ENCODE measurements at regions not wholly inside any gene's neighbourhood (a gene's known extent, or its start where the extent isn't known, plus 50 kb on each side); places are given as distances from the start of the nearest gene placed in this dataset.

DNA sequence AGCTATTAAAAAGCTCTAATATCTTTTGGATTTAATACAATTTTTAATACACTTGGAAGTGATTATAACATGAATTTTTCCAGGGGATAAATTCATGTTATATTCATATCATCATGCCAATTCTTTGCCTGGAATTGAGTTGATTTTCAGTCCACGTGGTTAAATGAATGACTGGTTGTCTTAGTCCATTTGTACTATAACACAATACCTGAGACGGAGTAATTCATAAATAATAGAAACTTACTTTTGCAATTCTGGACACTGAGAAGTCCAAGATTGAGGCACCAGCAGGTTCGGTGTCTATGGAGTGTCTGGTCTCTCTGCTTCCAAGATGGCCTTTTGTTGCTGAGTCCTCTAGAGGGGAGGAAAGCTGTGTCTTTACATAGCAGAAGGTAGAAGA, 66.2 kb upstream of the TRDN start:
- H3K23ac ChIP-seq (ENCODE audit: low read length in 2 of 2), result no peak overlapping the region
- no peak overlapping the region for H4K8ac ChIP-seq (ENCODE audit: low read length)
- H3K9ac ChIP-seq (ENCODE audit: low read length), result no peak overlapping the region
- H3K18ac ChIP-seq (ENCODE audit: low read depth in 1 of 2, low read length in 2 of 2), result no peak overlapping the region
- no peak overlapping the region for H2AK5ac ChIP-seq (ENCODE audit: low read length, severe bottlenecking)
- H3K4me2 ChIP-seq (ENCODE audit: low read length, poor library complexity, severe bottlenecking), result no peak overlapping the region
- no peak for DNase-seq
- H3K27me3 ChIP-seq (ENCODE audit: control insufficient read depth in 1 of 2, insufficient read depth in 1 of 2, low read length in 2 of 2), result no peaks in the 10 kb centered on the region
- H2BK120ac ChIP-seq (ENCODE audit: low read depth, low read length), result no peak overlapping the region
- WGBS, result 93% methylated on average over 1 of the region's 3 CpGs
- H2AFZ ChIP-seq (ENCODE audit: low read depth, low read length), result no peak overlapping the region
- H3K36me3 ChIP-seq (ENCODE audit: control insufficient read depth in 1 of 2, insufficient read depth in 2 of 2, low read depth in 1 of 2, low read length in 2 of 2), result no peaks in the 10 kb centered on the region
- no peaks in the 10 kb centered on the region for H3K9me3 ChIP-seq (ENCODE audit: control insufficient read depth, low read length)
- no peak overlapping the region for H2BK5ac ChIP-seq (ENCODE audit: low read depth, low read length, poor library complexity, severe bottlenecking)
- H3K79me1 ChIP-seq (replicated peaks; ENCODE audit: low read length, poor library complexity, severe bottlenecking), result no peaks in the 10 kb centered on the region
- H3K4me1 ChIP-seq (ENCODE audit: control insufficient read depth, insufficient read depth, low read depth, low read length), result no peaks in the 10 kb centered on the region
- no peak overlapping the region for H4K91ac ChIP-seq (ENCODE audit: low read length)
- no peak overlapping the region for H3K27ac ChIP-seq (ENCODE audit: low read length, poor library complexity, severe bottlenecking)
- no peak overlapping the region for H3K14ac ChIP-seq (ENCODE audit: low read length in 2 of 2)
- no peak overlapping the region for H2BK12ac ChIP-seq (ENCODE audit: low read length in 2 of 2)
- no peak overlapping the region for H3K4ac ChIP-seq (ENCODE audit: low read depth in 1 of 2, low read length in 2 of 2)
- H2BK15ac ChIP-seq (ENCODE audit: low read depth, poor library complexity, severe bottlenecking), result no peak overlapping the region
- no peak overlapping the region for H3K4me3 ChIP-seq (ENCODE audit: insufficient read depth in 1 of 2, low read depth in 1 of 2, low read length in 2 of 2)

GRCh38 chr6:123687864-123688263, 51.1 kb upstream of the TRDN start:
- Histone ChIP-seq H4K91ac (ENCODE audit: low read length) (no peak overlapping the region), H2BK15ac (ENCODE audit: low read depth, poor library complexity, severe bottlenecking) (no peak overlapping the region), H3K4me2 (ENCODE audit: low read length, poor library complexity, severe bottlenecking) (no peak overlapping the region), H2BK120ac (ENCODE audit: low read depth, low read length) (no peak overlapping the region), H3K27me3 (ENCODE audit: control insufficient read depth in 1 of 2, insufficient read depth in 1 of 2, low read length in 2 of 2) (no peaks in the 10 kb centered on the region), H3K27ac (ENCODE audit: low read length, poor library complexity, severe bottlenecking) (no peak overlapping the region), H3K4ac (ENCODE audit: low read depth in 1 of 2, low read length in 2 of 2) (no peak overlapping the region), H3K18ac (ENCODE audit: low read depth in 1 of 2, low read length in 2 of 2) (no peak overlapping the region), H3K4me1 (ENCODE audit: control insufficient read depth, insufficient read depth, low read depth, low read length) (no peaks in the 10 kb centered on the region), H3K4me3 (ENCODE audit: insufficient read depth in 1 of 2, low read depth in 1 of 2, low read length in 2 of 2) (no peak overlapping the region), H3K23ac (ENCODE audit: low read length in 2 of 2) (no peak overlapping the region), H4K8ac (ENCODE audit: low read length) (no peak overlapping the region), H3K14ac (ENCODE audit: low read length in 2 of 2) (no peak overlapping the region), H2AFZ (ENCODE audit: low read depth, low read length) (no peak overlapping the region), H3K9me3 (ENCODE audit: control insufficient read depth, low read length) (no peaks in the 10 kb centered on the region), H3K79me1 (replicated peaks; ENCODE audit: low read length, poor library complexity, severe bottlenecking) (no peaks in the 10 kb centered on the region), H2AK5ac (ENCODE audit: low read length, severe bottlenecking) (no peak overlapping the region), H3K9ac (ENCODE audit: low read length) (no peak overlapping the region), H2BK12ac (ENCODE audit: low read length in 2 of 2) (no peak overlapping the region), H2BK5ac (ENCODE audit: low read depth, low read length, poor library complexity, severe bottlenecking) (no peak overlapping the region), H3K36me3 (ENCODE audit: control insufficient read depth in 1 of 2, insufficient read depth in 2 of 2, low read depth in 1 of 2, low read length in 2 of 2) (no peaks in the 10 kb centered on the region)
- WGBS, result 89% methylated on average over 1 of the region's 1 CpG
- DNase-seq, result no peak
